WERI-Rb-1 (cell line): ENCODE measurements at regions not wholly inside any gene's neighbourhood (a gene's known extent, or its start where the extent isn't known, plus 50 kb on each side); places are given as distances from the start of the nearest gene placed in this dataset.
"Not testable (repeated sequence)": the region's sequence is repeated elsewhere in the genome, so short reads cannot be mapped to it uniquely, and the experiment has no call there.

Experiments used
- DNase-seq: peaks from one replicate; pipeline ENCODE4 v3.0.0-alpha.2; 2020
- H3K27ac ChIP-seq: fragments of 250-450 bp; sonication (Bioruptor Pico); 2 replicates; pipeline ENCODE4 v1.5.1; 2020; ENCODE audit warnings: mild to moderate bottlenecking, moderate library complexity
- H3K27me3 ChIP-seq: fragments of 250-450 bp; sonication (Bioruptor Pico); 2 replicates; pipeline ENCODE4 v1.5.1; 2021; ENCODE audit warnings: mild to moderate bottlenecking, low read depth, moderate library complexity; ENCODE audit not compliant: insufficient read depth, severe bottlenecking
- H3K36me3 ChIP-seq: fragments of 250-450 bp; sonication (Bioruptor Pico); 2 replicates; pipeline ENCODE4 v1.5.1; 2020; ENCODE audit warnings: mild to moderate bottlenecking, moderate library complexity
- H3K4me3 ChIP-seq: 2 replicates; pipeline ENCODE4 v1.5.1; 2011; ENCODE audit warnings: low read depth, mild to moderate bottlenecking, control low read depth, low read length
- H3K9me3 ChIP-seq: fragments of 250-450 bp; sonication (Bioruptor Pico); 2 replicates; pipeline ENCODE4 v1.5.1; 2021; ENCODE audit warnings: mild to moderate bottlenecking, moderate library complexity; ENCODE audit not compliant: severe bottlenecking
- TF ChIP-seq, protein P1 (sequence below): IDR thresholded peaks from 2 replicates; pipeline ENCODE4 v1.5.1; 2011; ENCODE audit warnings: low read depth, mild to moderate bottlenecking, control low read depth, inconsistent platforms, low read length

- no peaks in the 10 kb centered on the region for H3K27me3 ChIP-seq
- no peak overlapping the region for H3K4me3 ChIP-seq
- H3K9me3 ChIP-seq = no peaks in the 10 kb centered on the region
- H3K36me3 ChIP-seq = no peaks in the 10 kb centered on the region
- TF ChIP-seq, protein P1, sequence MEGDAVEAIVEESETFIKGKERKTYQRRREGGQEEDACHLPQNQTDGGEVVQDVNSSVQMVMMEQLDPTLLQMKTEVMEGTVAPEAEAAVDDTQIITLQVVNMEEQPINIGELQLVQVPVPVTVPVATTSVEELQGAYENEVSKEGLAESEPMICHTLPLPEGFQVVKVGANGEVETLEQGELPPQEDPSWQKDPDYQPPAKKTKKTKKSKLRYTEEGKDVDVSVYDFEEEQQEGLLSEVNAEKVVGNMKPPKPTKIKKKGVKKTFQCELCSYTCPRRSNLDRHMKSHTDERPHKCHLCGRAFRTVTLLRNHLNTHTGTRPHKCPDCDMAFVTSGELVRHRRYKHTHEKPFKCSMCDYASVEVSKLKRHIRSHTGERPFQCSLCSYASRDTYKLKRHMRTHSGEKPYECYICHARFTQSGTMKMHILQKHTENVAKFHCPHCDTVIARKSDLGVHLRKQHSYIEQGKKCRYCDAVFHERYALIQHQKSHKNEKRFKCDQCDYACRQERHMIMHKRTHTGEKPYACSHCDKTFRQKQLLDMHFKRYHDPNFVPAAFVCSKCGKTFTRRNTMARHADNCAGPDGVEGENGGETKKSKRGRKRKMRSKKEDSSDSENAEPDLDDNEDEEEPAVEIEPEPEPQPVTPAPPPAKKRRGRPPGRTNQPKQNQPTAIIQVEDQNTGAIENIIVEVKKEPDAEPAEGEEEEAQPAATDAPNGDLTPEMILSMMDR = no peak
- H3K27ac ChIP-seq = no peak overlapping the region
- DNase-seq = no peak
Measured at GRCh38 chr7:113625494-113626102, 293.2 kb downstream of the PPP1R3A start.

GRCh38 chr7:113622796-113623195 lies 296.0 kb downstream of the PPP1R3A start:
- Histone ChIP-seq H3K36me3 (no peaks in the 10 kb centered on the region), H3K9me3 (no peaks in the 10 kb centered on the region), H3K4me3 (no peak overlapping the region), H3K27me3 (no peaks in the 10 kb centered on the region), H3K27ac (no peak overlapping the region)
- no peak for DNase-seq
- TF ChIP-seq, protein P1 = no peak

DNA sequence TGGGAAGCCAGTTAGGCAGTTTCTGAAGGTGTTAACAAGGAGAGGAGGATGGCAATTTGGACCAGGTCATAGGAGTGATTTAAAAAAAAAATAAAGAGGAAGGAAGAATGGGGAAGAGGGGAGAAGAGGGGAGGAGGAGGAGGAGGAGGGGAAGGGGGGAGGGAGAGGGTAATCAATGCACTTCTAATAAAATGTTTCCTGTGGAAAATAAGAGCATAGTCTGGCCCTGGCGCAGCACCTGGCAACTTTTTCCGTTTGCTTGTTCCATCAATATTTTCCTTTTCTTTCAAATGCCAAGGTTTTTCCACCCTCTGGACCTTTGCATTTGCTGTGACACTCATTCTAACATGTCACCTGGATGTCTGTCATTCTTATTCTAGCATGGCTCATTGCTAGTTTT lies 308.2 kb downstream of the PPP1R3A start:
- Histone ChIP-seq H3K4me3 (no peak overlapping the region), H3K27me3 (no peaks in the 10 kb centered on the region), H3K9me3 (no peaks in the 10 kb centered on the region), H3K36me3 (no peaks in the 10 kb centered on the region), H3K27ac (no peak overlapping the region)
- TF ChIP-seq, protein P1 = no peak
- DNase-seq = no peak

DNA sequence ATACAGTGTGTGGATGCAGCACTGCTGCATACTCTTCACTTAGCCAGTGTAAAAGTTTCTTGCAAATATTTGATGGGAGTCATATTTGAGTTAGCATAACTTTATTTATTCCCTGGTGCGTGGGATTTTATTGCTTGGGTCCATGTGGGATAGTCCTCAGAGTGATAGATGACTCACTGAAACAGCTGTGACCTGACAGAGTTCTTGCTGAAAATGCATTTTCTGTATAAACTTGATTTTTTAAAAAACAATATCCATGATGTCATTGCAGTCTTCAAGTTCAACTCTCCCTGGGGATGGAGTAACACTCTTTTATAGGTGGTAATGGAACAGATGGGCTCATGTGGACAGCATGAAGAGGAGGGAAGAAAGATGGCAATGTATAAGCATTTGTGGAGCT lies 310.0 kb downstream of the PPP1R3A start:
- Histone ChIP-seq H3K36me3 (no peaks in the 10 kb centered on the region), H3K27me3 (no peaks in the 10 kb centered on the region), H3K27ac (no peak overlapping the region), H3K9me3 (no peaks in the 10 kb centered on the region), H3K4me3 (no peak overlapping the region)
- no peak for DNase-seq
- TF ChIP-seq, protein P1 = no peak

- no peaks in the 10 kb centered on the region for H3K36me3 ChIP-seq
- no peaks in the 10 kb centered on the region for H3K9me3 ChIP-seq
- H3K27me3 ChIP-seq = no peaks in the 10 kb centered on the region
- no peak overlapping the region for H3K27ac ChIP-seq
- TF ChIP-seq, protein P1 = no peak
- no peak overlapping the region for H3K4me3 ChIP-seq
- no peak for DNase-seq
Measured at GRCh38 chr7:113606325-113606724, 312.5 kb downstream of the PPP1R3A start.

DNA sequence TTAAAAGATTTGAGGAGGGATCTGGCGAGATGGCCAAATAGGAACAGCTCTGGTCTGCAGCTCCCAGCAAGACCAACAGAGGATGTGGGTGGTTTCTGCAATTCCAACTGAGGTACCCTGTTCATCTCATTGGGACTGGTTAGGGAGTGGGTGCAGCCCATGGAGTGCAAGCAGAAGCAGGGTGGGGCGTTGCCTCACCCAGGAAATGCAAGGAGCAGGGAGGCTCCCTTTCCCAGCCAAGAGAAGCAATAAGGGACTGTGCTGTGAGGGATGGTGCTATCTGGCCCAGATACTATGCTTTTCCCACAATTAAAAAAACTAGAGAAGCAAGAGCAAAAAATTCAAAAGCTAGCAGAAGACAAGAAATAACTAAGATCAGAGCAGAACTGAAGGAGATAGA lies 318.4 kb downstream of the PPP1R3A start:
- not testable (repeated sequence) for DNase-seq, H3K4me3 ChIP-seq, H3K36me3 ChIP-seq, H3K27ac ChIP-seq, H3K9me3 ChIP-seq, H3K27me3 ChIP-seq

DNA sequence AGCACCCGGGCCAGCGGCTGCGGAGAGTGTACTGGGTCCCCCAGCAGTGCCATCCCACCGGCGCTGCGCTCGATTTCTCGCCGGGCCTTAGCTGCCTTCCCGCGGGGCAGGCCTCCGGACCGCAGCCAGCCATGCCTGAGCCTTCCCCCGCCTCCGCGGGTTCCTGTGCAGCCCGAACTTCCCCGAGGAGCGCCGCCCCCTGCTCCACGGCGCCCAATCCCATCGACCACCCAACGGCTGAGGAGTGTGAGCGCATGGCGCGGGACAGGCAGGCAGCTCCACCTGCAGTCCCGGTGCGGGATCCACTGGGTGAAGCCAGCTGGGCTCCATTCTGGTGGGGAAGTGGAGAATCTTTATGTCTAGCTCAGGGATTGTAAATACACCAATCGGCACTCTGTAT lies 325.4 kb downstream of the PPP1R3A start:
- not testable (repeated sequence) for DNase-seq, H3K27ac ChIP-seq, H3K27me3 ChIP-seq, H3K9me3 ChIP-seq, H3K36me3 ChIP-seq, H3K4me3 ChIP-seq

GRCh38 chr7:113592924-113593323 lies 325.9 kb downstream of the PPP1R3A start:
- H3K9me3 ChIP-seq, DNase-seq, H3K27me3 ChIP-seq, H3K27ac ChIP-seq, H3K36me3 ChIP-seq, H3K4me3 ChIP-seq: not testable (repeated sequence)
